A549 (cell line): ENCODE measurements at regions not wholly inside any gene's neighbourhood (a gene's known extent, or its start where the extent isn't known, plus 50 kb on each side); places are given as distances from the start of the nearest gene placed in this dataset.

ENCODE experiments used
- EP300 ChIP-seq, 2 experiments: fragments of >200 bp; sonication (Bioruptor Twin); formaldehyde crosslinking; IDR thresholded peaks; 2 replicates in 1 of 2; 3 replicates in 1 of 2; pipeline ENCODE4 v1.6.1; 2016 to 2017
- MAFK ChIP-seq: fragments of 450-650 bp; IDR thresholded peaks from 2 replicates; pipeline ENCODE4 v1.6.1; 2014; ENCODE audit not compliant: partially characterized antibody
- TF ChIP-seq, protein P1 (sequence below): fragments of >200 bp; sonication (Bioruptor Twin); formaldehyde crosslinking; IDR thresholded peaks from 3 replicates; pipeline ENCODE4 v1.6.1; 2016
- TF ChIP-seq, protein P2 (sequence below): fragments of 250-450 bp; sonication (Bioruptor Pico); IDR thresholded peaks from 2 replicates; pipeline ENCODE4 v1.5.0; 2021; ENCODE audit warnings: mild to moderate bottlenecking, moderate library complexity, borderline replicate concordance
- TF ChIP-seq, protein P3 (sequence below): fragments of >200 bp; sonication (Bioruptor Twin); formaldehyde crosslinking; IDR thresholded peaks from 3 replicates; pipeline ENCODE4 v1.5.1; 2016

DNA sequence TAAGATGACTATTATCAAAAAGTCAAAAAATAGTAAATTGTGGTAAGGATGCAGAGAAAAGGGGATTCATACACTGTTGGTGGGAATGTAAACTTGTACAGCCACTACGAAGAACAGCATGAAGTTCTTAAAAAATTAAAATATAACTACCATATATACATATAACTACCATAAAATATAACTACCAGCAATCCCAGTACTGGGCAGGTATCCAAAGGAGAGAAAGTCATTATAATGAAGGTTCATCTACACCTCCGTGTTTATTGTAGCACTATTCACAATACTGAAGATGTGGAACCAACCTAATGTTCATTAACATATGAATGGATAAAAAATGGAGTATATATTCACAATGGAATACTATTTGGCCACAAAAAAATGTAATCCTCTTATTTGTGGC lies 360.9 kb upstream of the CT83 start:
- no peak for TF ChIP-seq MAFK
- TF ChIP-seq, protein P1, sequence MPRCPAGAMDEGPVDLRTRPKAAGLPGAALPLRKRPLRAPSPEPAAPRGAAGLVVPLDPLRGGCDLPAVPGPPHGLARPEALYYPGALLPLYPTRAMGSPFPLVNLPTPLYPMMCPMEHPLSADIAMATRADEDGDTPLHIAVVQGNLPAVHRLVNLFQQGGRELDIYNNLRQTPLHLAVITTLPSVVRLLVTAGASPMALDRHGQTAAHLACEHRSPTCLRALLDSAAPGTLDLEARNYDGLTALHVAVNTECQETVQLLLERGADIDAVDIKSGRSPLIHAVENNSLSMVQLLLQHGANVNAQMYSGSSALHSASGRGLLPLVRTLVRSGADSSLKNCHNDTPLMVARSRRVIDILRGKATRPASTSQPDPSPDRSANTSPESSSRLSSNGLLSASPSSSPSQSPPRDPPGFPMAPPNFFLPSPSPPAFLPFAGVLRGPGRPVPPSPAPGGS = no peak
- no peak for TF ChIP-seq EP300 (IDR thresholded peaks at IDR 0.05)
- TF ChIP-seq, protein P2, sequence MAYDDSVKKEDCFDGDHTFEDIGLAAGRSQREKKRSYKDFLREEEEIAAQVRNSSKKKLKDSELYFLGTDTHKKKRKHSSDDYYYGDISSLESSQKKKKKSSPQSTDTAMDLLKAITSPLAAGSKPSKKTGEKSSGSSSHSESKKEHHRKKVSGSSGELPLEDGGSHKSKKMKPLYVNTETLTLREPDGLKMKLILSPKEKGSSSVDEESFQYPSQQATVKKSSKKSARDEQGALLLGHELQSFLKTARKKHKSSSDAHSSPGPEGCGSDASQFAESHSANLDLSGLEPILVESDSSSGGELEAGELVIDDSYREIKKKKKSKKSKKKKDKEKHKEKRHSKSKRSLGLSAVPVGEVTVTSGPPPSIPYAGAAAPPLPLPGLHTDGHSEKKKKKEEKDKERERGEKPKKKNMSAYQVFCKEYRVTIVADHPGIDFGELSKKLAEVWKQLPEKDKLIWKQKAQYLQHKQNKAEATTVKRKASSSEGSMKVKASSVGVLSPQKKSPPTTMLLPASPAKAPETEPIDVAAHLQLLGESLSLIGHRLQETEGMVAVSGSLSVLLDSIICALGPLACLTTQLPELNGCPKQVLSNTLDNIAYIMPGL (CRISPR knock-in tag) = no peak
- TF ChIP-seq, protein P3, sequence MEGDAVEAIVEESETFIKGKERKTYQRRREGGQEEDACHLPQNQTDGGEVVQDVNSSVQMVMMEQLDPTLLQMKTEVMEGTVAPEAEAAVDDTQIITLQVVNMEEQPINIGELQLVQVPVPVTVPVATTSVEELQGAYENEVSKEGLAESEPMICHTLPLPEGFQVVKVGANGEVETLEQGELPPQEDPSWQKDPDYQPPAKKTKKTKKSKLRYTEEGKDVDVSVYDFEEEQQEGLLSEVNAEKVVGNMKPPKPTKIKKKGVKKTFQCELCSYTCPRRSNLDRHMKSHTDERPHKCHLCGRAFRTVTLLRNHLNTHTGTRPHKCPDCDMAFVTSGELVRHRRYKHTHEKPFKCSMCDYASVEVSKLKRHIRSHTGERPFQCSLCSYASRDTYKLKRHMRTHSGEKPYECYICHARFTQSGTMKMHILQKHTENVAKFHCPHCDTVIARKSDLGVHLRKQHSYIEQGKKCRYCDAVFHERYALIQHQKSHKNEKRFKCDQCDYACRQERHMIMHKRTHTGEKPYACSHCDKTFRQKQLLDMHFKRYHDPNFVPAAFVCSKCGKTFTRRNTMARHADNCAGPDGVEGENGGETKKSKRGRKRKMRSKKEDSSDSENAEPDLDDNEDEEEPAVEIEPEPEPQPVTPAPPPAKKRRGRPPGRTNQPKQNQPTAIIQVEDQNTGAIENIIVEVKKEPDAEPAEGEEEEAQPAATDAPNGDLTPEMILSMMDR = no peak
